ENCODE measurements at regions not wholly inside any gene's neighbourhood (a gene's known extent, or its start where the extent isn't known, plus 50 kb on each side); places are given as distances from the start of the nearest gene placed in this dataset.
A peak's percentile ranks its signal among the peaks of the same experiment; 100 is the strongest.

DNA sequence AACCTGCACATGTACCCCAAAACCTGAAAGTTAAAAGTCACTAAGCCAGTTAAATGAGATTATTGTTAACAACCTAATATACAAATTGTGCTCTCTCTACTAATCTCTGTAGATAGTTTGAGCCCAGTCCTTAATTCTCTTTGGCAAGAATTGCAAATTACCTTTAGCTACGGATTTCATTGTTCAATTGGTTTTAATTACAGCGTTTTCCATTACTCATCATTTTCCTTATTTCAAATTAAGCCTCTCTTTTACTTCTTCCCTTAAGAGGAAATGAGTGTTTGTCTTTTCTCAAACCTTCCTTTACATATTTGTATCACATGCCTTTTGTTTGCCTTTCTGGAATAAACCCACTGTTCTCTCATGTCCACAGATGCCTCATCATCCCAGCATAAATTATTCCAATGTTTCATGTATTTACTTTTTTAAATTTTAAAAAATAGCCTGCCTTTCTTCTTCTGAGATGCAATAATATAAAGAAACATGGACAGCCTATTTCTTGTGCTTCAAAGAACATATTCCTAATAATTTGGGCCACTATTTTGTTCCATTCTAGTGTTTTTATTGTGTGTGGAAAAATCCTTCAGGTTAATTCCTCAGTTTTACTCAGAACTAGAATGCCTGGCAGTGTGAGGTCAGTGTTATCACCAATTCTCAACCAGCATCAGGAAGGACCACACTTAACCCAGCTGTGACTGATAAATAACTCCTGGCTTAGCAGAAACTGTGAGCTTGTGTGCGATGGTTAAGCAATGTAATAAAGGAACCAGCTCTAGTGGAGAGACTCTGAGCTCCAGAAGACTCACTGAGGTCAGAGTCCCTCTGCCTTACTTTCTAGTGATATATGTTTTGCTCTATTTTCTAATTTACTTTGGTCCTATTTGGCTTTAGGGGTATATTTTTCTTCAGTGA, 600.5 kb downstream of the LTN1 start:
- FAIRE-seq = no peak

DNA sequence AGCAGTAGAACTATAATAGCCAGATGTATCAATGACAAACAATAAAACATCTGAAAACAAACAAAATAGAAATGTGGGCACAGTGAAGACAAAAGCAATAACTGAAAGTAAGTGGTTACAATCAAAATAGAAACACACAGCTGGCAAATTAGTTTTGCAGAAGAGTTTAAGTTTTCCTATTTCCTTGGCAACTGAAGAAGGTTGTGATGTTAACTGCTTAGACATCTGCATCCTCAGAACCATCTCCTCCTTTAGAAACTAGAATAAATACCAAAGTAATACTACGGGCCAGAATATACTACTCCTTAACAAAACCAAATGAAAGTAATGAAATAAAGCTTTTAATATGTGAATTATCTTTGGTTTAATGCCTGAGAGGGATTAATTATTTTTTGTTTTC, 605.5 kb downstream of the LTN1 start:
- FAIRE-seq = no peak

DNA sequence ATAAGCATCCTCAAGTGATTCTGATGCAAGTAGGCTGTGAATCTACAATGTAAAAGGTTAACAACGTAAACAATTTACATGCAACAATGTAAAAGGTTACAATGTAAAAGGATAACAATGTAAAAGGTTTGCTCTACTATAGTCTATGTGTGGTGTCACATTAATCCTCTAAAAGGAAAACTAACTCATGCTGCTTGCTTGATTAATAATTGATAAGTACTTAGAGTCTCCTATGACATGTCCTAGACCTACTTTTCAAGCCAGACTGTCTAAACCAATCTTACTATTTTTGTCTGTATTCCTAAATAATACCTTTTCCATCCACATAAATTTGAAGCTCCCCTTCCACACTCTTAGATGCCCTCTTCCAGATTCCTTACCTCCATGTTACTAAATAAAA, 606.8 kb downstream of the LTN1 start:
- FAIRE-seq = no peak

DNA sequence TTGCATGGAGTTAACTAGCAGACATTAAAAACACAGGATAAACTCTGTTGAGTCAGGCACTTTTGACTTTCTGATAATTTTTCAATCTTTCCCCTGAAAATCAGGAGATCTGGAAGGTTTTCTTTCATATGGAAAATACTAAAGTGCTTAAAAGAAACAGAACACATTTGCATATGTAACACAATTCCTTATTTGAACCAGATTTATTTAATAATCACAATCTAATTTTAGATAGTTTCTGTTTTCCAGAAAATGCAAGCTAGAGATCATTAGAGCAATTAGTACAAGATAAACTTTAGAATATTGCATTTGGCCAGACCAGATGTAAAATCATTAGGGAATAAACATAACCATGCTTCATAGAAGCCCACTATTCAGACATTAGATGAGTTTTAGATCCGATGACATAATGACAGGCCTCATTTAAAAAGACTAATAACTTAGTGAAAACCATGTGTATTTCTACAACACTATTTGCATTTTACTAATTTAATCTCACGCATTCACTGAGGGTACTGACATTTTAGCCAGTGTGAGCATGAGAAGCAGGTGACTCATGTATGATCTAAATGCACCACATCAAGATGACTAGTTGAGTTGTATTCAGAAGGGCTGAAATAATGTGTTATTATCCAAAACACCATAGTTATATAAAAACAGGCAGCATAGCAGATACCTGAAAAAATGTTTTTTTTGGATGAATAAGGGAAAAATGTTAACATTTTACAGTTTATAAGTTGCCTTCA, 611.5 kb downstream of the LTN1 start:
- peak; percentile 82 for FAIRE-seq

DNA sequence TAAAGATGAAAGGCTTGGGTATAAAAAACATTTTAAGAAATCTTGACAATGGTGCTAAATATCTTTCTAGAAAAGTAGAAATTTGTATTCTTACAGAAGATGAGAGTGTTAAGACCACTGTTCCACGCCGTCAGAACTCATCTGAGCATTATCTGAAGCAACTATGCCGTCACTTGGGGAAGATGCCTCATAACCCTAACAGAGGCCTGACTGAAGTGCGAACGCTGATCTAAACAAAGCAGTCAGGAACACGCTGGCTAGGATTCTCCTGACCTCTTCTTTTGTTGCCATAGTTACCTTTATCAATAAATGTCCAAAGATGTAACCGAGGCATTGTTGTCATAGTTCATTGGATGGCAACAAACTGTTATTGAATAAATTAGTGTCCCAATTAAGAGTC, 612.4 kb downstream of the LTN1 start:
- FAIRE-seq = no peak

DNA sequence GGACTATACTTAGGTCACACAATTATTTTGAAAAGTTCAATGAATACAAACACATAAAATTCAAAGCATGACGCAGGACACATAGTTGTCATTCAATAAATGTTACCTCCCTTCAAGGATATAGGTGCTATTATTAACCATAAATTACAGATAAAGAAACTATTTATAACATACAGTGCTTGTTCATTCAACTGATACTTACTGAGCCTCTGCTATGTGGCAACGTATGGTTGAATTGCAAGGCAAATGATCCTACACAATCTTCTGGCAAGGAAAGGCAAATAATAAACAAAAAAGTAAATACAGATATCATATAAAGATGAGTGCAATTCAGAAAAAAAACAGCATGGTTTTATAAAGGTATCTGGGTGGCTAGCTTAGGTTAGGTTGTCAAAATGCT, 614.7 kb downstream of the LTN1 start:
- no peak for FAIRE-seq

DNA sequence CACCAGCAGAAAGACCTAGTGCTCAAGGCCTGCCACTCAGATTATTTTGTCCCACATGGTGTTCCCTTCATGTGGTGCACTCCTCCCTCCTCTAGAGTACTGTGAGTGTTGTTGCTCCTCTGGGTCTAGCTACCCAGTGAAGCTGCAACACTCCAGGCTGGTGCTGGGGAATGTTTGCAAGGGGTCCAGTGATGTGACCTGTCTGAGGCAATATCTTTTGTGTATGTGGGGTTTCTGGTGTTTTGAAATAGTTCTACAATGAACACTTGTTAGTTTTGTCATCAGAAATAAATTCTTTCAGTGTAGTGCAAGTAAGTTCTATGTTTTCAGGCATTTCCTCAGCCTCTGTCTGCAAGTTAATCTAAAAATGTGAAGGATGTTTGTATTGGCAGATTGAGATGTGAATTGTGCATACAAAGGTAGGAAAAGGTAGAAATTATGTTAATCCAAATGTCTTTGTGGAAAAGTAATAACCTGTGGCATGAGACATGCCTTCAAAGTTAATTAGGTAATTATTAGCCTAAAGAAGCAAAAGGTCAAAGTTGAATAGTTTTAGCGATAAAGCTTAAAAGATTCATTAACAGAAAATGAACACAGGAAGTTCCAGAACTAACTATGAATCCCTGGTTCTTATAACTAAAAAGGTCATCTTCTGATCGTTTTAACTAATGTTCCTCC, 616.8 kb downstream of the LTN1 start:
- FAIRE-seq = no peak

DNA sequence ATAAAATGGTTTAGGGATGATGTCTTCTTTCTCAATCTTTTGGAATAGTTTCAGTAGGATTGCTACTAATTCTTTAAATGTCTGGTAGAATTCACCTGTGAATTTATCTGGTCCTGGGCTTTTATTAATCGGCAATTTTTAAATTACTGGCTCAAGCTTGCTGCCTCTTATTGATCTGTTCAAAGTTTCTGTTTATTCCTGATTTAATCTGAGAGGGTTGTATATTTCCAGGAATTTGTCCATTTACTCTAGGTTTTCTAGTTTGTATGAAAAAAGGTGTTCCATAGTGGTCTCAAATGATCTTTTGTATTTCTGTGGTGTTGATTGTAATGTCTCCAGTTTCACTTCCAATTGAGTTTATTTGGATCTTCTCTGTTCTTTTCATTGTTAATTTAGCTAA, 617.8 kb downstream of the LTN1 start:
- no peak for FAIRE-seq

DNA sequence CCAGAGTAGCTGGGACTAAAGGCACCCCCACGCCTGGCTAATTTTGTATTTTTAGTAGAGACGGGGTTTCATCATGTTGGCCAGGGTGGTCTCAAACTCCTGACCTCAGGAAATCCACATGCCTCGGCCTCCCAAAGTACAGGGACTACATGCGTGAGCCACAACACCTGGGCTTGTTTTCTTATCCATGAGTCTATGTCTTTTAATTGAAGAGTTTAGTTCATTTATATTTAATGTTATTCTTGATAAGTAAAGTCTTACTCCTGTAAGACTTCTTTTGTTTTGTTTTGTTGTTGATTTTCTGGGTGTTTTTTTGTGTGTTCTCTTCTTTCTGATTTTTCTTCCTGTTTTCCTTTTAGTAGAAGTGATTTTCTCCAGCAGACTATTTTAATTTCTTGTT, 621.0 kb downstream of the LTN1 start:
- FAIRE-seq = no peak

DNA sequence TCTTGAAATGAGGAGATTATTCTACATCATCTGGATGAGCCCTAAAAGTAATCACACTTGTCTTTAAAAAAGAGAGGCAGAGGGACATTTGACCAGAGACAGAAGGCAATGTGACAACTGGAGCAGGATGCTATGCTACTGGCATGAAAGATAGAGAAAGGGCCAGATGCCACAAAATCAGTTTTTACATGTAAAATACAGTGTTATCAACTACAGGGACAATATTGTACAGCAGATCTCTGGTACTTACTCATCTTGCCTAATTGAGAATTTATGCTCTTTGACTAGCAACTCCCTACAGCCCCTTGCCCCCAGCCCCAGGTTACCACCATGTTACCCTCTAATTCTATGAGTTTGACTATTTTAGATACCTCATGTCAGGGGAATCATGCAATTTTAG, 633.4 kb downstream of the LTN1 start:
- no peak for FAIRE-seq

DNA sequence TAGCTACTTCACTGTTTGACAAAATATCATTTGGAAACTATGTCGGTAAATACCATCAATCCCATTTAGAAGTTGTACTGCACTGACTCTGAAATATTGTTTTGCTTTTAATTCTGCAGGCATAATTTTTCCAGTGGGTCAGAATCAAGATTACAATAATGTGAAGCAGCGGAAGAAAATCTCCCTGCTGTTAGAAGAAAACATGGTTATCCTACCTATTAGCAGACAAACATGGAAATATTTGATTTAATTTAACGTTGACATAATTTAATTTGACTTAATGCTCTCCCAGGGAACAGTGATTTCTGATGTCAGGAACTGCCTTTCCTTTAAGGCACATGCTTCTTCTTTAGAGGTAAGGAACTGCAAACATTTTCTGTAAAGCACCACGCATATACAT, 634.0 kb downstream of the LTN1 start:
- no peak for FAIRE-seq

DNA sequence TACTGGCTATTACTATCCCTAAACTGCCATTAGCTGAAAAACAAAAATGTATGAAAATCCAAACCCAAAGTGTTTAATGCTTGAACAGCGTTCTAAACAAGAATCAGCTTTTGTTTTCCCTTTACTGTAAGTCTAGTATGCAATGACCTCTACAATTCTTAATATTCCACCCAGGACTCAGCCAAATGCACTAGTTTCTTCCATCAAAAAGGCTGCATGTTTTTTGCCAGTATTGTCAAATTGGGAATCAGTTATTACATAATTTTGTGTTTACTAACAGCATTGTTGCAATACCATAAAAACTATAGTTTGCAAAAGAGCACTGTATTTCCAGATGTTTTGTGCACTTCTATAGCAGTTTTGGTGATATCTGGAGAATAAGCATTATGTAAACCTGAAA, 634.5 kb downstream of the LTN1 start:
- FAIRE-seq = no peak

DNA sequence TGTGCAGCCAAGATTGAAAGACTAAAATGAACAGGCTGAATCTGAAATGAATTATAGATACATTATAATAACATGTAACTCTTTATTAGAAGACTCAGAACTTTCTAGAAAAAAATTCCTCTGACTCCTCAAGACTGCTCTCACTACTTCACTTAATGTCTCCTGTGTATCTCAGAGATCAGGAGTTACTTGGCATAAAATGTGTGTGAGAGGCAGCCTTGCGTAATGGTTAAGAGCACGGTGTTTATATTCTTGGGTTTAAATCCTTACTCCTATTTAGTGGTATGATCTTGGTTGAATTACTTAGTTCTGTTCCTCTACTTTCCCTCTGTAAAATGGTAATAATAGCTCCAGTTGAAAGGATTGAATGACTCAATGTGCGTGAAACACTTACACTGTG, 634.9 kb downstream of the LTN1 start:
- FAIRE-seq = no peak

DNA sequence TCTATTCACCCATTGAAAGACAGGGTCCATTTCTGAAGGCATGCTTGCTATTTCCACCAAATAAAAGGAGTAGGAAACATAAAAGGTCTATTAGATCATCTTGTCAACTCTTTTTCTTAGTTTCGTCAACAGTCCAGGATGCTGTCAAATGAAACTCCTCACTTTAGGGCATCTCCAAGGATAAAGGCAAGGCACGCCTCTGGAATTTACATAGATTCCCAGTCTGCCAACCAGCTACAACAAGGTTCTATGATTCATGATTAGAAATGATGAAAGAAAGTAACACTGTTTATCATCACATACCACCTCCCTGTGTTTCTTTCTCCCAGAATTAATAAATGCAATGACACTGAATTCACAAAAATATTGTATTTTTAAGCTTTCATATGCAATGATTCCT, 636.3 kb downstream of the LTN1 start:
- no peak for FAIRE-seq

DNA sequence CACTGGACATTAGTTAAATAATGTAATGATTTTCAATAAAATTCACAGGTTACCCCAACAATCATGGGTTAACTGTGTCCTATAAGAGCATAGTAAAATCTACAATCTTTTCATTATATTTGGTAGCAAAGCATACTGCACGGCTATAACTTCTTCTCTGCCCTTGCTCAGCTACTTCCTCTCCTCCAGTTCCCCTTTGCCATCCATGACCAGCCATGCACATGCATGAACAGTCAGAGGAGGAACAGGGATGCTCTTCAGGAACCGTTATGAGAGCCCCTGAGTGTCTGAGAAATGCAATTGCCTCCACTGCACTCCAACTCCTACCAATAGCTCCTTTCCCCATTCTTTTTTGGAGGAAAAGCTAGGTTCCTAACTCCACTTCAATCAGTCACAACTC, 646.7 kb downstream of the LTN1 start:
- no peak for FAIRE-seq

DNA sequence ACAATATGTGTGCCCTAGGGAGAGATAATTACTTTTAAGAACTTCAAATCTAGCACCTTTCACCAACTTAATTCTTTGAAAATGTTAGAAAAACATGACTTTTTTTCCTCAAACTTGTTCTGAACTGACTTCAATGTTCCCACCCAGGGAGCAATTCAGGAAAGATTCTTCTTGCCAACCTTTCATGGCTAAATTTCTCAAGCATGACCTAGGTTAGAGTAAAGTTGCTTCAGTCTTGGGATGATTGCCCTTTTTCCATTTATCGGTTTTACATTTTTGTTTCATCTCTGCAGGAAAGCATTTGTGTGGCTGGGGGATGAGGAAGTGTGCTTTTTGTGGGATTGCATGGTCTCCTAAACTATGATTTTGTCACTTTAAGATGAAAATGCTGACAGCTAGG, 647.7 kb downstream of the LTN1 start:
- FAIRE-seq = no peak

DNA sequence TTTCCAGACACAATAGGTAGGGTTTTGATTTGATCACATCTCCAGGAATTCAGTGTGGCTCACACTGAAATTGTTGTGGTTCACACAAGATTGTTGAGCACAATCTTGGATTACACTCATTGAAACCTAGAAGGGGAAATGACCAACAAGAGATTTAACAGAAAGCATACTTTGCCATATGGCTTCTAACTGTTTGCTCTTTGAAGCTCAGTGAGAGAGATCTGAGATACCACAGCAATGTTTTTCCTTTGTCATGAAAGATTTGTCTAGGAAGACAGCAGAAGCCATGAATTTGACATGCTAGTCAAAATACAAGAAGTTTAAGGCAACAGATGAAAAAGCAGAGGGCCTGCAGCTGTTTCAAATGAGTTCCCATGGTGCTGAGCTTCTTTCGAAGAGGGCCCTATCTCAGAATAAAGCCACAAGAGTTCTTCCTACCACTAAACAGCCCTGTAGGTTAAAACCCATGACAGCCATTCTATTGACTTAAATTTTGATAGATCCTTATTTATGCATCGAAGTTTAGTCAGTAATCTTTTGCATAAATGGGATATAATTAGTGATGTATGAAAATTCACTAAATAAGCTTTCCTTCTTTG, 650.4 kb downstream of the LTN1 start:
- no peak for FAIRE-seq

DNA sequence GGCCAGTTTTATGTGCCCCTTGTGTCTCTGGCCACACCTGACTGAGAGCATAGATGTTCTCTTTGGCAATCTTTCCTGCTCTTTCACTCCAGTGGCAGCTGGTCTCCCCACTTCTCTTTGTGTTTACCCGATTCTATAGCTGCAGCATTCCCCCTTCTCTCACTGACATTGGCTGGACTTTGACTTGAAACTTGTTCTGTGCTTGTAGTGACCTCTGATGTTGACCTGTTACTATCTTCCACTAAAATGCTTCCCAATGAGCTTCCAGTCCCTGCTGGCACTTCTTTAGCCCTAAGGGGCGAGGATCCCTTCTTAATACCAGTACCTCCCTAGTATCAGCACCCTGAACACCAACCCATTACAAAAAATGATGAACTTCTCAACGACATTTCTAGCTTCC, 653.3 kb downstream of the LTN1 start:
- no peak for FAIRE-seq

DNA sequence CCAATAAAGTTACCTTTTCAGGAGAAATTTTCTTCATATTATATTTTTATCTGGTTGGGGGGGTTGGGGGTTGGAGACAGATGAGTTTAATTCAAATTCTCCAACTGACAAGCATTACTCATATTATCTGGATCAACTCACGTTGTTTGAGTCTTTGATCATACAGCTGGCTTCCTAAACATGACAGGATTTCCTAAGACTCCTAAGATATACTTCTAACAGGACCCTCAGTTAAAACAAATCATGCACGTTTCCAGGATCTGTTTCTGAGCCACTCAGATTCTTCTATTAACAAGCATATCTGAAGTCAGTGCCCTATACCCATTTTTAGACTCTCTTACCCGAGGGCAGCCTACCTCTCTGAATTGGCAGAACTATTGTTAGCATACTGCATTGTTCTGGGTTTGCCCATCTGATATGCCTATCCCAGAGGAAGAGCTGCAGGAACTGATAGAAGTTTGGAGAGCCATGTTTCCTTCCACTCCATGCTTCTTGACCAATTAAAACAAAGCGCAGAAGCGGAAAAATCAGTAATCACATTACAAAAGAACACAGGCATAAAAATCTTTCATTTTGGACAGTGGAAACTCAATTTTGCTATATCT, 653.9 kb downstream of the LTN1 start:
- no peak for FAIRE-seq

DNA sequence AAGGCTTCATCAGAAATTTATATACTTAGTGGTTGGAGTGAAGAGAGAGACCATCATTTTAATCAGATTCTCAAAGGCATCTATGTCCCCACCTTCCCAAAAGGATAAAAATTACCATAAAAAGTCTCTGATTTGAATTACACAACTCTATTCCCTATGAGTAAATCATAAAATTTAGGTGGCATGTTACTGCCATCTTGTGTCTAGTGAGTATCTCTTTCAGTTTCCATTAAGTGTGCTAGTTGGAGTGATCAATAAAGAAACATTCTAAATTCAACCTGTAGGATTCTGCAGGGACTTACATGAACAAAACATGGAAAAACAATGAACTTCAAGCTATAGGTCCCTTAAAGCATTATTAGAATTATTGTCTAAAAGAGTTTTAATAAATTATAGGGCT, 655.4 kb downstream of the LTN1 start:
- peak; percentile 95 for FAIRE-seq

DNA sequence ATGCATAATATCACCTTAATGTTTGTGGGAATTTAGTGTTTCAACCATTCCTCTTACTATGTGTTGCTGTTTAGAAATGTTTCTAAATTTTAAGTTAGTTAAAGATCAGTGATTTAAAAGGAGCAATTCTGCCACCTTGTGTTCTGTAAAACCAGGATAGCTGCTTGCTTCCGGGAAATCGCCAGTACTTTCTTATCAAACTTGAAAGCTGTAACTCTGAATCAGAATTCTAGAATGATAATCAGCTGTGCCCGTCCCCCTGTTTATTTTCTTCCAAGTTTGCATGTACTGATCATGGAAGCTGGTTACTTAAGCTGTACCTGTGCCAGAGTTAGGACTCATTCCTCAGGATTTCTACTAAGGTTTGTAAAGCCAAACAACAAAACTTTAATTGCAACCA, 656.4 kb downstream of the LTN1 start:
- FAIRE-seq = peak; percentile 97

DNA sequence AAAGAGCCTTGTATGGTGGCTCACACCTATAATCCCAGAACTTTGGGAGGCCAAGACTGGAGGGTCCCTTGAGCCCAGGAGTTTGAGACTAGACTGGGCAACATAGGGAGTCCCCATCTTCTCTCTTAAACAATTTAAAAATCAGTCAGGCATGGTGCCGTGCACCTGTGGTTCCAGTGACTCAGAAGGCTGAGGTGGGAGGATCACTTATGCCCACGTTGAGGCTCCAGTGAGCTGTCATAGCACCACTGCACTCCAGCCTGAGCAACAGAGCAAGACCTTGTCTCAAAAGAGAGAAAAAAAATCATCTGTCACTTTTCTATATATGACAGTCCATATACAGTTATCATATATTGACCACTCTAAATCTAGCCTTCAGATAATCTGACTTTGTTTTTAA, 658.3 kb downstream of the LTN1 start:
- no peak for FAIRE-seq

DNA sequence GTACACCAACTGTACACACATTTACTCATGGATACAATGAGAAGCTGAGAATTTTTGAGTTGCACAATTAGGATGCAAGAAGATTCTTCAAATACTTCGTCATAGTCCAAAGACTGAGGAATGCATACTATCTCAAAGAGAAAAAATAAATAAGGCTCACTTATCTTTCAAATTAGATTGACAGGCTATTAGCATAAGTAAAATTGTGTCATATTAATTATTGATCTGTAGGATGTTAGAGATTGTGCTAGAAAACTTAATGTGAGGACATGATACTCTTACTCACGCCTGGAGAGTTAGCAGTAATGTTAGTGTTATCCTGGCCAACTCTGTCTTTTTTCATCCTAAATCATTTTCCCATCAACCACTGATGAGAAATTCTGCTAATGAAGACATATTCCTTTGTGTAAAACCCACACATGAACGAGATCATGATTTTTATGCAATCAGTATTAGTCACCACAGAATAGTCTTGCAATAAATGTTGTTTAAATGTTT, 659.0 kb downstream of the LTN1 start:
- peak; percentile 72 for FAIRE-seq

Measured in islet of Langerhans (tissue), 1 donor.